ENCODE measurements at regions not wholly inside any gene's neighbourhood (a gene's known extent, or its start where the extent isn't known, plus 50 kb on each side); places are given as distances from the start of the nearest gene placed in this dataset.

DNA sequence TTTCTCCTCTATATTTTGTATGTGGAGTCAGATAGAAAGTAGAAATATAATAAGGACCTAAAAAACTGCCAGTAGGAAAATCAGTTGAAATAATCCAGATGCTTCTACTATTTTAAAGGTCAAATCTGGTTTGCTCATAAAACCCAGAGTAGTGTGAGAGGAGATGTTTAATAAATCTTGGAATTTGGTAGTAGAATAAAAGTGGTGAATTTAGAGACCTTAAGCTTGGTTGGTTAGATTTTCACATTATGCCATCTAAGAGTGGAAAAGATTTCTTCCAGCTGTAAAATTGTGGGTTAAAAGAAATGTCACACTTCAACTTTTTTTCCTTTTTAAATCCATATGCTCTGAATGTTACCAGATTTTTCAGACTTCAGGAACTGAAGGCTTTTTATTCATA is 266.4 kb upstream of the GOLIM4 start:
- TF ChIP-seq, protein P1, sequence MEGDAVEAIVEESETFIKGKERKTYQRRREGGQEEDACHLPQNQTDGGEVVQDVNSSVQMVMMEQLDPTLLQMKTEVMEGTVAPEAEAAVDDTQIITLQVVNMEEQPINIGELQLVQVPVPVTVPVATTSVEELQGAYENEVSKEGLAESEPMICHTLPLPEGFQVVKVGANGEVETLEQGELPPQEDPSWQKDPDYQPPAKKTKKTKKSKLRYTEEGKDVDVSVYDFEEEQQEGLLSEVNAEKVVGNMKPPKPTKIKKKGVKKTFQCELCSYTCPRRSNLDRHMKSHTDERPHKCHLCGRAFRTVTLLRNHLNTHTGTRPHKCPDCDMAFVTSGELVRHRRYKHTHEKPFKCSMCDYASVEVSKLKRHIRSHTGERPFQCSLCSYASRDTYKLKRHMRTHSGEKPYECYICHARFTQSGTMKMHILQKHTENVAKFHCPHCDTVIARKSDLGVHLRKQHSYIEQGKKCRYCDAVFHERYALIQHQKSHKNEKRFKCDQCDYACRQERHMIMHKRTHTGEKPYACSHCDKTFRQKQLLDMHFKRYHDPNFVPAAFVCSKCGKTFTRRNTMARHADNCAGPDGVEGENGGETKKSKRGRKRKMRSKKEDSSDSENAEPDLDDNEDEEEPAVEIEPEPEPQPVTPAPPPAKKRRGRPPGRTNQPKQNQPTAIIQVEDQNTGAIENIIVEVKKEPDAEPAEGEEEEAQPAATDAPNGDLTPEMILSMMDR (IDR thresholded peaks at IDR 0.05; ENCODE audit: poor library complexity) = no peak
- no peak for TF ChIP-seq EZH2phosphoT487 (IDR thresholded peaks at IDR 0.05; ENCODE audit: low read depth, severe bottlenecking, unreplicated experiment)
